ENCODE measurements at regions not wholly inside any gene's neighbourhood (a gene's known extent, or its start where the extent isn't known, plus 50 kb on each side); places are given as distances from the start of the nearest gene placed in this dataset.

DNA sequence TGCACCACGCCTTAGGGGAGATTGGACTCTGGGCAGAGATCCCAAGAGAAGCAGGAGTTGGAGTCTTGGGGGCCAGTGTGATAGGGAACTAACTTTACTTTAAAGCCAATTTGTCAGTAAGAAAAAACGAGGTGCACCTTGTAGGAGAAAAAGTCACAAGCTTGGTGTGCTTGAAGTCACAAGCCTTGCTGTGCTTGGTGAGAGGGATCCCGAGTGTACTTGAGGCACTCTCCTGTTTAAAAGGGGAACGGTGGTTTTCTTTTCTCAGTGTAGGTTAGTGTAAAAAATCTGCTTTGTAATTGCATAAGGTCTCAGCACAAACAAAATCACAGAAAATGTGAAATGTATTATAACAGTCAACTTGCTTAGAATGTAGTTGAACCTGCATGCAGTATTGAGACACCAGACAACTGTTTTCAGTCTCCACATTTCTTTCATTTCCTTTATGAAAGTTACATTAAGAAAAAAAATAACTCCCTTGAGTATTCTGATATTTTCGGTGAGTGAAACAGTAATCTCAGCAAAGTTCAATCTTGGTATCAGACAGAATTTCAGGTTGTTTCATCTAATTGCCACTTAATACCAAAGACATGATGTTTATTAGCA lies 111.1 kb upstream of the DUSP22 start:
- no peak for DNase-seq

- no peak for DNase-seq
Observed at GRCh38 chr6:183668-184067, 108.6 kb upstream of the DUSP22 start.

GRCh38 chr6:184161-184700 lies 108.1 kb upstream of the DUSP22 start:
- DNase-seq, result no peak

DNA sequence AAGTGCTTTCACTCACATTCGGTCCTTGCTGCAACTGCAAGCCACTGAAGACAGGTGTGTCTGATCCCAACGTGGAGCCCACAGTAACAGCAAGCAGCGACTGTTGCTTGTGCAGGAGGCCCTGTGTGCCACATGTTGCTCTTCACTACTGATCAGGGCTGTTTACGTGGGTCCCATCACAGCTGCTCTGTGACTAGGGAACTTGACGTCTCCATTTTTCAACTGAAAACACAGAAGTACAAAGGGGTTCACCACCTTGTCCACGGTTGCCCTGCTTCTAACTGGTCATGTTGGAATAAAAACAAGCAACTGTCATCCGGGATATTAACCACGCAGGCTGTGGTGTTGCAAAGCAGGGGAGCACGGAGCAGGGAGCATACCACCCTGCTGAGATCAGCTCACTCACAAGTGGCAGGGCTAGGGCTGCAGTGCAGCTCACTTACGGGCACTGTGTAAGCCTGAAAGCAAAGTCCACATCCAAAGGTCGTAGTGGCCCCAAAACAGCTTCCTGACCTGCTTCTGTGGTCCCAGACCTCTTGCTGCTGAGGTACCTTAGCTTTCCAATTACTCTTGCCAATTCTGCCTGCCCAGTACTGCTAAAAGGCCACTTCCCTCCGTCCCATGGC lies 105.8 kb upstream of the DUSP22 start:
- DNase-seq, result no peak

DNA sequence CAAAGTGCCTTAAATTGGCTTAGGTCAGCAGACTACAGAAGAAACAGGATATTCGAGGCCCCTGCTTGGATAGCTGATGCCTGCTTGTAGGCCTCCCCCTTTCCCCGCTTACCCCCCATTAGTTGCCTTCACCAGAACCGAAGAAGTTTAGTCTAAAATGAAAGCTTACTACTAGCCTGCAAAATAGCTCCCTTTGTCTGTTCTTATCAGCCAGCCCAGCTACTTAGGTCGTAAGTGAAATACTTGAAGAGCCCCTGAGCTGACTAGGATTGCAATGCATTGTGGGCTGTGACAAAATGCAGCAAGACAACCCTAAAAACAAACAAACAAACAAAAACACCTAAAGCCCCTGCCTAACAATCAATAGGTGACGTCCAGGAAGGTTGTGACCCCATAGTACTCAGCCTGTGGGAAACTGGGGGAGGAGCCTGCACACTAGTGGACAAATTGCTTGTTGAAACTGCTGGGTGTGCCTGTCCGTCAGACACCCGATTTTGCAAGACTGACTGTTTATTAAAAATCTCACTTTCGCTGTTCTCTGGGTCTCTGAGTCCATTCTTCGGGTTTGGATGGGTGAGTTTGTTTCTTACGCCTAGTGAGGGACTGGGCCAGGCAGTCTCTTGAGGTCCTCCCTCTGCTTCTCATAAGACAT lies 105.0 kb upstream of the DUSP22 start:
- DNase-seq, result no peak

DNA sequence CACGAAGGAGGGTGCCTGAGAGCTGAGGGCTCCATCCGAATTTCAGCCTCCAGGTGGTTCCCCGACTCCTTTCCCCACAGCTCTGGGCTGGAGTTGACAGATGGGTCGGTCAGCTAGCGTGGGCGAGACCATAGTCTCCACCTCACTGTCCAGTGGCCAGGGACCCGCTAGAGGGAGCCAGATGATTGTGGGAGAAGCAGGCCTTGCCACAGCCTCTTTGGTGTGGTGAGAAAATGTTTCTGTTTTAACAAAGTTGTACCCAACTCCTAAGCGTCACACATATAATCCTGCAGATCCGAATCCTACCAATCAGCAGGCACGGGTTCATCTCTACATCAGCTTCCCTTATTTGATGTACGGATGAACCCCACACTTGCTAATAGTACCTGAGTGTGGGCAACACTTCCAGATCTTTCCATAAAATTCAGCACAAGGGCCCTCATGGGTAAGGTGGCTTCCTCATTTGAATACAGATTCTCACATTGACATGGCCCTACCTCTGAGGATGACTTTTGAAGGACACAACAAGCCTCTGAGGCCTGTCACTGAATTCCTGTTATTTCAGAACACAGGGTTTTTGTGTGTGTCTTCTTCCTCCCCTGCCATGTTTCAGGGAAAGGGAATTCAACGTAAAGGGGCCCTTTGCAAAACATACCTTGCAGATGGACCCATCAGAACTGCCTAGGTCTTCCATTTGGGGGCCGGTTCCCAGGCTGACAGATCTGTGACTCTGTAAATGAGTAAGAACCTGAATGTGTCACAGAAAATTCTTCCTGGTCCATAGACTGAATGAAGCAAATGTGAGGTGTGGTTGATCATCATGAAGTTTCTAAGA lies 103.2 kb upstream of the DUSP22 start:
- DNase-seq, result peak; percentile 34

DNA sequence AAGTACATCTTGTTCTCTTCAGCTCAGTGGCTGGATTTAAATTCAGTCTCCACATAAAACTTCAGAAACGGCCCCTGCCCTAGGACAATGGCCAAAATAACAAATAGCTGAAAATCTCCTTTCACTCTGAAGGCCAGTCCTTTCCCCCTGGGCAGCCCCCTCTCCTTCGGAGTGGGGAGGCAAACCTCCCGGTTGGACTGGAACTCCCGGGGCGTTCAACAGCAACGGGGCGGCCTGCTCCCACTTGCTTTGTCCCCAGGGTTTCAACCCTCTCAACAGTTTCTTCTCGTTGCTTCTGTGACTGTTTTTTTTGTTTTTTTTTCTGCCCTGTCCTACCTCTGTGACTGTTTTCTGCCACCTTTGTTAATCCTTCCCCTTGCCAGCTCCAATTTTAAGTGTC lies 102.6 kb upstream of the DUSP22 start:
- DNase-seq, result no peak

- no peak for DNase-seq
Observed at GRCh38 chr6:190596-191395, 101.5 kb upstream of the DUSP22 start.

GRCh38 chr6:191487-192312 lies 100.6 kb upstream of the DUSP22 start:
- DNase-seq, result no peak

DNA sequence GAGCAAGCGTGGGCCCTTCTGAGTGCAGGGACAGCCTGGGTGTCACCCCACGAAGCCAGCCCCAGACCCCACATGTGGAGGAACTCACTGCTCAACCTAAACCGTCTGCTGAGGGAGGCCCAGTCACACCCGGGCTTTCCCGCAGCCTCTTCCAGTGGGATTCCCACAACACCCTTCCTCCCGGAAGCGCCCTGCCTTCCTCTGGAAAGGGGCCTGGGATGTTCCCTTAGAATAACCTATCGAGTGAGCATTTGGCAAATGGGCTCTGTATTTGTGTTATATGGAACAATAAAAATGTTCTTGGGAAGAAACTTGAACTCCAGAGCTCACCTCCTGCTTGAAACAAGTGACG lies 100.0 kb upstream of the DUSP22 start:
- DNase-seq, result no peak

DNA sequence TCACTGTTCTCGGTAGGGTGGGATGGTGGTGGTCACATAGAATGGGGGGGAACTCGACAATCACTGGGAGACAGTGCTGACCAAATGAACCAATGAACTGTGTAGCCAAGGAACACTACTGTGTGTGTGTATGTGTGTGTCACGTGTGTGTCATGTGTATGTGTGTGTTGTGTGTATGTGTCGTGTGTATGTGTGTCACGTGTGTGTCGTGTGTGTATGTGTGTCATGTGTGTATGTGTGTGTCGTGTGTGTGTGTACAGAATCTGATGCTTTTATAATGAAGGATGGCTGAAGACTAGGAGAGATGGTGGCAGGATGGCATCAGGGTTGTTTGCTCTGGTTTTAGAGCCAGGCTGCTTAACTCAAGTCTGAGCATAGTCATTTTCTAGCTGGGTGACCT lies 99.1 kb upstream of the DUSP22 start:
- no peak for DNase-seq

DNA sequence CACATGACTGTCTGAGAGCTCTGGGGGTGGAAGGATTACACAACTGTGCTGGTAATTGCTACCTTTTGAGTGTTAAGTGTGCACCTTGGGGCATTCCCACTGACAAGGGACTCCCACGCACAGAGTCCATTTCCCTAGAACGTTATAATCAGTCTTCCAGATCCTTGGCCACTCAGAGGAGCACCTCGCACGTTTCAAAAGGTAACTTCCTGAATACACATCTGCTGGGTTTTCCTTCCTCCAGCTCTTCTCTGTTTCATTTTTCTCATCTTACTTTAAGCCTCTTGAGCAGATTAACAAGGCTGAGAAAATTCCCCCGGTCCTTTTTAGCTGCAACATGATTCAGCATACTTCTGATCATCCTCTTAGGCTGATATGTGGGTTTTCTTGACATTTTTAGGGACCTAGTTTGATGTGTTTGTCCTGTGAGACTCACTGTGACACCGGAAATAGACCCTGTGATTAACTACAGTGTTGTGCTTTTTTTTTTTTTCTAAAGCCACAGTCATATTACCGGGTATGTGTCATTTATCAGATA lies 98.4 kb upstream of the DUSP22 start:
- no peak for DNase-seq

- no peak for DNase-seq
Observed at GRCh38 chr6:195861-196360, 96.4 kb upstream of the DUSP22 start.

DNA sequence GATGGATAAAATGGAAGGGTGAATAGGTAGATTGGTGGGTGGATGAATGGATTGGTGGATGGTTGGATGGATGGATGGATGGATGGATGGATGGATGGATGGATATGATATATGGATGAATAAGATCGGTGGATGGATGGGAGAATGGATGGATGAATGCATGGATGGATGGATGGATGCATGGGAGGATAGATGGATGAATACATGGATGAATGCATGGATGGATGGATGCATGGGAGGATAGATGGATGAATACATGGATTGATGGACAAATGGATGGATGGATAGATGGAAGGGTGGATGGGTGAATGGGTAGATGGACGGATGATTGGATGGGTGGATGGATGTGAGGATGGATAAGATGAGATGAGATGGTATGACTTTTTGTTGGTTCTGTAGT lies 95.7 kb upstream of the DUSP22 start:
- DNase-seq, result no peak

GRCh38 chr6:203661-204060 lies 88.6 kb upstream of the DUSP22 start:
- no peak for DNase-seq

DNA sequence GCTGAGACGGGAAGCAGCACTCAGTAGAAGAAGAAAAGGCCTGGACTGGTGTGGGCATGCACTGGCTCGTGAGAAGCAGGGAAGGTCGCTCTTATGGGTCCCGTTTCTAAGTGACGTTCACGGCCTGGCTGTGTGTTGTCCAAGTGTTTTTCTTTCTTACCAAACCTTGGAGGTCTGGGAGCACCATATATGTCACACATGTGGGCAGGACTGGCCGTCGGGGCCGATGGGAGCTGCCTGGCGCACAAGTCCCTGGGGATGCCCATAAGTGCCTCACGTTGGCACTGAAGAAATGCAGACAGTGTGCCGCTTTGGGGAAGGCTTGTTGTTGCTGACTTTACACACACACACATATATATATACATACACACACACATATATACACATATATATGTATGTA lies 86.0 kb upstream of the DUSP22 start:
- DNase-seq, result no peak

- DNase-seq, result no peak
Observed at GRCh38 chr6:208364-208763, 83.9 kb upstream of the DUSP22 start.

DNA sequence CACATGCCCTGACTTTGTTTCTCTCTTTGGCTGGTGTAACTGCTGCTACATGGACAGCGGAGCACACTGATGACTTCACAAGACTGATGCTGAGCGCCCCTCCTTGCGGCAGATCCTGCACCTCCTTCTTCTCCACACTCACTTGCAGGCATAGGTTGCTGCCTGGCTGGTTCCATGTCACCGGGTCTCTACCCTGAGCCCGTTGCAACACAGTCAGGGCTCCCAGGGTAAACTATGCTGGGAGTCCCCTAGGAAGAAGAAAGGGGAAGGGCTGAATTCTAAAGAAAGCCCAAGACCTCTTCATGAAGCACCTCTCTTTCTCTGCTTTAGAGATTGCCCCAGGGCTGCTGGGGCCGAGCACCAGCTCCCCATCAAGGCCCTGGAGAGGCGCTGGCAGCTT lies 83.3 kb upstream of the DUSP22 start:
- DNase-seq, result no peak

GRCh38 chr6:209432-210103 lies 82.7 kb upstream of the DUSP22 start:
- DNase-seq, result no peak

DNA sequence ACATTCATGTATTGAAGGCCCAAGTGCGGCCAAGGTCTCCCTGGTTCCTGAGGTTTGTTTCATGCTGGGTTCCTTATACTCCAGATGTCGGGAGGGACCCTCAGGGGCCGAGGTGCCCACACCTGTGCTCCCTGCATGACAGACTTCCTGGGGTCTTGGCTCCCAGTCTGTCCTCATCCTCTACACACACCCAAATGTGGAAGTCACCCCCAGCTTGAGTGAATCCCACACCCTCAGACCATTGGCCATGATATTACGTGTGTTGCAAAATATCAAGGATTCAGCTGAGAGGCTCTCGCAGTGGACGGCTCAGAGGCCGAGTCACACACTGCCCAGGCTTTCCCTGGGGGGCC lies 82.2 kb upstream of the DUSP22 start:
- DNase-seq, result no peak

Data from DMS153 (cell line).